Inferior parietal cortex (tissue), 1 donor: ENCODE measurements at regions not wholly inside any gene's neighbourhood (a gene's known extent, or its start where the extent isn't known, plus 50 kb on each side); places are given as distances from the start of the nearest gene placed in this dataset.

Experiments
- DNase-seq: peaks from one replicate; pipeline ENCODE4 v3.0.0-alpha.2; 2016; ENCODE audit errors: extremely low spot score

GRCh38 chr9:89863141-89863540 is 258.3 kb downstream of the GADD45G start:
- no peak for DNase-seq

GRCh38 chr9:89863837-89864236 is 259.0 kb downstream of the GADD45G start:
- no peak for DNase-seq

- no peak for DNase-seq
Observed at GRCh38 chr9:89864257-89864656, 259.4 kb downstream of the GADD45G start.

GRCh38 chr9:89864731-89865130 is 259.9 kb downstream of the GADD45G start:
- DNase-seq, result no peak

- DNase-seq, result no peak
Observed at GRCh38 chr9:89865357-89865756, 260.5 kb downstream of the GADD45G start.

GRCh38 chr9:89865981-89866380 is 261.2 kb downstream of the GADD45G start:
- no peak for DNase-seq

GRCh38 chr9:89866701-89867100 is 261.9 kb downstream of the GADD45G start:
- no peak for DNase-seq

- no peak for DNase-seq
Observed at GRCh38 chr9:89868100-89868499, 263.3 kb downstream of the GADD45G start.

GRCh38 chr9:89869793-89870580 is 265.2 kb downstream of the GADD45G start:
- no peak for DNase-seq

GRCh38 chr9:89871871-89872331 is 267.1 kb downstream of the GADD45G start:
- no peak for DNase-seq

GRCh38 chr9:89872426-89872912 is 267.7 kb downstream of the GADD45G start:
- no peak for DNase-seq

GRCh38 chr9:89872913-89873707 is 268.3 kb downstream of the GADD45G start:
- no peak for DNase-seq

GRCh38 chr9:89873801-89874200 is 269.0 kb downstream of the GADD45G start:
- no peak for DNase-seq

GRCh38 chr9:89874351-89875321 is 269.8 kb downstream of the GADD45G start:
- DNase-seq, result no peak

GRCh38 chr9:89877051-89878002 is 272.5 kb downstream of the GADD45G start:
- DNase-seq, result no peak

- DNase-seq, result no peak
Observed at GRCh38 chr9:89878003-89878411, 273.2 kb downstream of the GADD45G start.

- no peak for DNase-seq
Observed at GRCh38 chr9:89878687-89879086, 273.9 kb downstream of the GADD45G start.

GRCh38 chr9:89879276-89879675 is 274.5 kb downstream of the GADD45G start:
- DNase-seq, result no peak

GRCh38 chr9:89879701-89880100 is 274.9 kb downstream of the GADD45G start:
- no peak for DNase-seq

- no peak for DNase-seq
Observed at GRCh38 chr9:89880161-89880560, 275.3 kb downstream of the GADD45G start.
